ACHN (cell line): ENCODE measurements at regions not wholly inside any gene's neighbourhood (a gene's known extent, or its start where the extent isn't known, plus 50 kb on each side); places are given as distances from the start of the nearest gene placed in this dataset.

Experiments
- DNase-seq: peaks from one replicate; pipeline ENCODE4 v3.0.0-alpha.2; 2015
- in situ Hi-C: cut with HindIII; loops from 2 replicates; pipeline ENCODE4 v1.10.0; 2017; ENCODE audit warnings: low sequenced_read_pairs, low pct_ligation_motif_present, low pct_unique_long_range_greater_than_20kb

DNA sequence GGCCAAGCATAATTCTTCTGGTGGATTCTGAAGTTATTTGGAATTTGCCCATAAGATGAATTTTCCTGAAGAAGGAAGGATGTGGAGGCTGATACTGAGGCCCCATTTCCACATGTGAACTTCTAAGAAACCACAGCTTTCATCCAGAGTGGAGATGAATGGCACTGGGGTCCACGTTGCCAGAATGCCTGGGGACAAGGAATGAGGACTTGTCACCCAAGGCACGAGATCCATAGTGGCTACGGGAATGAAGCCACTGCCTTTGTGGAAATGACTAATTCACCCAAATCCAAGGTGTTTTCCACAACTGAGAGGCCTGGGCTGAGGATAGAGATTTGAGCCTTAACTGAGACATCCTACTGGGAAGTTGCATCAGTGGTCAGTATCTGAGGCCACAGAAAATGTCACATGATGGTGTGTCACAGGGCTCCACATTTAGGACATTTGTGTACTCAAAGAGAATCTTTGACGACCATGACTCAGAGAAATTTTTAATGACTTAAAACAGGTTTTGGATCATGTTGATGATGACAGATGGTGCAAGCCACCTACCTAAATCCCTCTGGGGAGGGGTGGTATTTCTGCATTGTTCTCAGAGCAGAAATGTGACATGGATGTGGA, 286.1 kb downstream of the SOX11 start:
- in situ Hi-C loops, result no loop called here
- no peak for DNase-seq

DNA sequence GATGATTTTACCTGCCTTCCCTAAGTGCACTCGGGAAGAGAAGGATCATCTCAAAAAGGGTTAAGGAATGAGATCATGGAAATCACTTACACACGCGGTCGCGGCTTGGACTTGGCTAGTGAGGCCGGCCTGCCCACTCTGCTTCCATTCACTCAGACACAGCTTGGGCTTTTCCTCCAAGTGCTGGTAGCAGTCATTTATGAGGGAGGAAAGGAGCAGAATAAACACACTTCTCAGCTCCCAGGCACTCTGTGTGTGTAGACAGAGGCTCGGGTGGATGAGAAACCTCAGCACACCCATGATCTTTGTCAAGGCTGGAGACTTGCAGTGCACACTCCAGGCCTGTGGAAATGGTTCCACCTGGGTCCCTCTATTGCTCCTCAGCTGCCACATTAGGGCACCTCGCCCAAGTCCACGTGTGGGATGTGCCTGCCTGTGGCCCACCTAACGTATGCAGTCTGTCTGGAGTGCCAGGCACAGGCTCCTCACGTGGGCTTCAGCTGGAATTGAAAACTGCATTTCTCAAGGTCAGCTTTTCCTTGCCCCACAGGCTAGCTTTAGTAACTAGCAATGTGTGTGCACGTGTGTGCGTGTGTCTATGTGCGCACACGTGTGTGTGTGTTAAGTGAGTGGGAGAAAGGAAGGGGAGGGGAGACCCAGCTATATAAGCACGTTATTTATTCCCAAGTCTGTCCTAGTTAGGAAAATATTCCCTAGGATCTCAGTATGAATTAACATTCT, 288.4 kb downstream of the SOX11 start:
- DNase-seq, result no peak
- in situ Hi-C loops, result no loop called here

DNA sequence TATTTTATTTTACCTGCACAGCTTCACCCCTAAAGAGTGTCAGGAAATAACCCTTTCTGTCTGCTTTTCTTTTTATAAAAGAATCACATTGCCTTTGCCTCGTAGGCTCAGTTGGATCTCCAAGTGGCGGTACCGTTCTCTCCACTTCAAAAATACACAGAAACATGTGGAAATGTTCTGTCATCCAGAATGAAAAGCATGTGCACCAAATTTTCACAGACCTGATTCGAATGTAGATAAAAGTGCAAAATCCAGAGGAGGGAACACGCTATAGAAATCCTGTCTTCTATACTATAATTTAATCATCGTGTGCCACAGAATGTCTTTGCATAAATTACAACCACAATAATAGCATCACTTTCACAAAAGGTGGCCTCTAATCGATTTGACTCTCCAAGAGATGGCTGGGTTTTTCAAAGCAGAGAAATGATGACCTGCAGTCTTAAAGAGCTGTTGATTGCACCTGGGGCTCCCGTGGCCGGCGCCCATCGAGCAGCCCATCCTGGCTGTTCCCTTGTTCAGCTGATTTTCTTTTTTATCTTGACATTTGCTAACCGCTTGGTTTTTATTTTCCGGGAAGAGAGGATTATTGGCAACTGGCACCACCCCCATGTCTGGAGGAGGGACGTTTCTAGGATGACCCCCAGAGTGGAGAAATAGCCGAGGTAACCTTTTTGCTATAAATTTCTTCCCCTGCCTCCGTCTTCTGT, 290.2 kb downstream of the SOX11 start:
- DNase-seq, result no peak
- in situ Hi-C loops, result no loop called here

DNA sequence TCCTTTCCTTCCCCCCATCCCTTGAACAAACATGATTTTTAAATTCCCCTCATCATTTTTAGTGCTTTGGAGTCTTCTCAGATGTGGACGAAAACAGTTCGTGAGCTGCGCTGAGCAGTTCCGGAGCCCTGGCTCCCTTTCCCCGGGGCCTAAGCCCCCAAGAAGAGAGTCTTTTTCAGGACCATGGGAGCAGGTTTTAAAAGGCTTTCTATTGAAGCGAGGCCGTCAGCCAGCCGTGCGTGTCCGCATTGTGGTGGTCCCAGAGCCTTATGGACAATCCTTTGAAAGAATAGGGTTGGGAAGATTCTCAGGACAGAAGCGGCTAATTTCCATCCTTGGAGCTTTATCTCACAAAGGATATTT, 290.7 kb downstream of the SOX11 start:
- DNase-seq, result no peak
- in situ Hi-C loops, result no loop called here

DNA sequence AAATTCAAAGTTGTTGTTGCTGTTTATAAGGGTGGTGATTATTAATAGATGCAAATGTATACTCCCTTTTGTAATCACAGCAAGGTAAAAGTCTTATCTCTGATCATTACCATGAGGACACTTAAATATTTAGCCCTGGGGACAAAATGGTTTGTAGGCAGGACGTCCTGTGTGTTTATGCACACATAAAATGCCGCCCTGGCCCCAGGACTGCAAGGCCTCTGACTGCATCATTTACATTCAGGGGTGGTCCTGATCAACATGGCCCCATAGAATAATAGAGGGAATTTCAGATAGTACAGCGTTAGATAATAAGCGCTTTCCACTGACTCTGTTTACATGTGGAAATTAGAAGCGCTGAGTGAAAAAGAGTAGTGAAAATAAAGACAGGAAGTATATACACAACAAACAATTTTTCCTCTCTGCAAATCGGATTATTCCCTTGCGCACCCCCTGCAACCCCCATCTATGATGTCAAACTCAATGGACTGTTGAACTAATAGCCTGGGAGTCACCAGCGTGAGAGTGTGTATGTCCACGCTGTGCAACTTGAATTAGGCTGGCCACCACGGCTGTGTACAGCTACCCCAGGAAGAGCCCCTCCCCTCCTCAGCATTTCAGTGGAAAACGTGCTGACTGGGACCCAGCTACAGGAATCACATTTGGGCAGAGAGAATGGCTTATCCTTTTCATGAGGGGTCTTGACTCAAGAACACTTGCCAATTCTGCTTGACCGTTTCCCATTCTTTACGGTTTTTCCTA, 291.5 kb downstream of the SOX11 start:
- DNase-seq, result no peak
- in situ Hi-C loops, result no loop called here

DNA sequence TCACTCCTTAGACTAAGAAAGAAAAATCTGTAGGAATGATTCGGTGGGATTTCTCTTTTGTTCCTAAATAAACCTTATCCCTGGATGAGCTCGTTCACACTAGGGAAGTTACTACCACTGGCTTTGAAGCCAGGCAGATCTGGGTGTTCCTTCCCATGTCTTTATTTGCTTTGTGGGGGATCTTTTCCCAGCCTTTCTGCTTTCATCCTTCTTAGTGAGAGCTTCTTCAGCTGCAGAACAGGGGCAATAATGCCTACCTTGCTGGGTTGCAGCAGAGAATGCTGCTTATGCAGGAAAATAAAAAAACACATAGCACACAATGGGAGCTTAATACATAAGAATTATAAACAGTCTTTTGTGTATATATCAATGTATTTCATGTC, 292.1 kb downstream of the SOX11 start:
- in situ Hi-C loops, result no loop called here
- DNase-seq, result no peak

DNA sequence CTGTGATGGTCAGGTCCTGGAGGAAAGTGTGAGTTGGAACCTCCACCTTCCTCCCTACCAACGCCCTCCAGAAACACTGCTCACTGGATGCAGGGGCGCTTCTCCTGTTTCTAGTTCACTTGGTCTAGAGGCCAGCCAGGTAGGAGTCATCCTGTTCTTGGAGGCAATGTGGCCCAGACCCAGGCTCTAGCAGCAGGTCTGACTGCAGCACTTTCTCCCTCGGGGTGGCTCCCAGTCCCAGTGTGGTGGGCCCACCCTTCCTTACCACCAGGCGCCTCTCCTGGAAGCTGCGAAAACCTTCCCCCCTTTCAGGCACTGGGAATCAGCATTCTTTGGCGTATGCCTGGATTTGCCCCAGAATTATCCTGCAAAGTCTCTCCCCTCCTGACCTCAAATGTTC, 292.8 kb downstream of the SOX11 start:
- no peak for DNase-seq
- in situ Hi-C loops, result no loop called here

DNA sequence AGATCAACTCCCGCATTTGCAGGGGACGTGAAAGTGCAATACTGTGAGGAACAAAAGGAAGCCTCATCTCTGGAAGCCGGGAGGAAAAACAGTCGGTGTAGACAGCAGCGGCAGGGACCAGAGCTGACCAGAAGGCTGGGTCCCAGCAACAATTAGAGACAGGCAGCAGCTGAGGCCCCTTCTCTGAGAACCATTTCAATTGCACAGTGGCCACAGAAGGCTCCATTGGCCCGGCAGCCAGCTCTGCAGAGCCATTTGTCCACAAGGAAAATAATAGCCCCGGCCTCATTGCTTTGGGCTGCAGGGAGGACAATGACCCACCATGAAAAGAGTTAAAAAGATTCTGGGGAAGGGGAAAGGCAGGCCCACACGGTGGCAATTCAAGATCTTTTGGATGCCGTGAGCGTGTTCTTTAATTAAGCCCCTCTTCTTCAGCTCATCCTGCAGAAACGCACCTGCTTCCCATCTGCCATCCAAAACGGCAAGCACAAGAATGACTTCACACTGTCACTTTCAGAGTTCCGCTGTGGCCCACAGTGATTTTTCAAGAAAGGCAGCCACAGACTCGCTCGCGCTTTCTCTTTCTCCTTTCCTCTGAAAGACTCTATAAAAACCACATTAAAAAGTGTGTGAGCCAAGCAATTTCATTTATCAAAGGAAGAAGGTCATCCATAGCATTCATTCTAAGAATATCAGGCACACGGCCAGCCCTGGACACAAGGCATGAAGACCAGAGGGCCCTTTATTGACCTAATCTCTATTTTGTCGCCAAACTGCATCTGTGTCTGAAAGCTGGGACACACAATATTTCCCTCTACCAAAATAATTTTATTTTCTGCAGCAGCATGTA, 293.6 kb downstream of the SOX11 start:
- no peak for DNase-seq
- in situ Hi-C loops, result no loop called here

DNA sequence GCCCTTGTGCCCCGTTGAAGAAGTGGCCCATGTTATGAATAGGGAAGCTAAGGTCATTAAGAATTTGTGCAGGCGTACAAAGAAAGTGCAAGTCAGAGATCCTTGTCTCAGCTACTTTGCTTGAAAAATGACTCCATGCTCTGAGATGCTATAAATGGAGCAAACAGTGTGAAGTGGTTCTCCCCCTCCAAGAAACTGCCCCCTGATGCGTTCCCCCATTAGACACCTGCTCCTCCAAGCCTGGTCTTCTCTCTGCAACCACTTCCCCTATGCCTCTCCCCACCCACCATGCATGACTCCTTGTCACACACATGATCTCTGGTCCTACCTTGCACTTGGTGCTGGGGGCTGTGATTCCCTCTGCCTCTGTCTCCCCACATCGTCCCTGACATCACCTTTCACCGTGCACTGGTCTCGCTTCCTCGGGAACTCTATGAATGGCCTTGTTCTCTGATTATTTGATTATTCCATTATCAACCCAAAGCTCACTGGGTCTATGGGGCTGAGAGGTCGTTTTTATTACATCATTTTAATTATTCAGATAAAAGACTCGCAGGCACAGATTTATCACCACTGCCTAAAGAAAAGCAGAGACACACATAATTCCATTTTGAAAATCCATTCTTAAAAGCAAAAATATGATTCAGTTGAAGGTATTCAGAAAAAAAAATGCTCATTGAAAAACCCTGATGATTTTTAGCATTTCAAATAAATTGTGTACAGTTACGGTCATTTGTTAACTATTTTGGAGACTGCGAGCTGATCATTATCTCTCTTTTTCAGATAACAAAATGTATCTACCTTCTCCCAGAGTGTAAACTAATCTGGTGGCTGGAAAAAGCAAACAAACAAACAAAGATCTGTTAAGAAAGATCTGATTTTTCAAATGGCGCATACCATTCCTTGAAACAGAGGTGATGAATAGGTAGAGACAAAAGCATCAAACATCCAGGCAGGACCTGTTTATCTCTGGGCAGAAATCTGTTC, 294.9 kb downstream of the SOX11 start:
- in situ Hi-C loops, result no loop called here

DNA sequence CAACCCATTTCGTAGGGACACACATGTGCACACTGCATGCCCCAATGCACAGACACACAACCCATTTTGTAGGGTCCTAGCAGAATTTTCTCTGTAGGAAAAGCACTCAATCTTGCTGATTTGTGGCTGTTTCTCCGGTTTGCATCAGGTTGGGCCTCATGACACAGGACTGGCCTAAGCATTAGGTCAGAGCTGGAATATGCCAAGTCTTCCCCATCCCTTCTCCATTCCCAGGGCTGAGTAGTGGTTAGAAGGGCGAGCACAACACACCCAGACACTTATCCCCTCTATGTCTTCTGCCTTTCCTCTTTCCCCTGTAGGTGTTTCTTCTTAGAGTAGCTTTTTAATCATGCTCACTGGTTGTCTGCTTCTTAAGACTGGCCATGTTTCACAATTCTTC, 295.9 kb downstream of the SOX11 start:
- DNase-seq, result no peak
- in situ Hi-C loops, result no loop called here

More for the DNA sequence above, 294.9 kb downstream of the SOX11 start:
- DNase-seq, result no peak

DNA sequence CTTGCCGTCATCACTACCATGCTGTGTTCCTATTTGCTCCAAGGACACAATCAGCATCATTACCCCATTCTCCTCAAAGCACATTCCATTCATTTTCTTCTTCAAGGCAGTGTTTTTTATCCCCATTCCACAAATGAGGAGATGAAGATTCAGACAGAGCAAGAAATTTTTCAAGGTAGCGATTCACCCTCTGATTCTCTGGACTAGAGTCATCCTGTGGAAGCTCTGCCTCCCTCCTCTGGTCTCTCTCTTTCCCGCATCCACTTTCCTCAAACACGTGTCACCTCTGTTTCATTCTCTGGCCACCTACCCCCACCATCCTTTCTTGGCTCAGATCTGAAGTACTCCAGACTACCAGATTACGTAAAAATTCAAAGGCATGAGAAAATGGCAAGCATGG, 297.9 kb downstream of the SOX11 start:
- in situ Hi-C loops, result no loop called here
- no peak for DNase-seq

DNA sequence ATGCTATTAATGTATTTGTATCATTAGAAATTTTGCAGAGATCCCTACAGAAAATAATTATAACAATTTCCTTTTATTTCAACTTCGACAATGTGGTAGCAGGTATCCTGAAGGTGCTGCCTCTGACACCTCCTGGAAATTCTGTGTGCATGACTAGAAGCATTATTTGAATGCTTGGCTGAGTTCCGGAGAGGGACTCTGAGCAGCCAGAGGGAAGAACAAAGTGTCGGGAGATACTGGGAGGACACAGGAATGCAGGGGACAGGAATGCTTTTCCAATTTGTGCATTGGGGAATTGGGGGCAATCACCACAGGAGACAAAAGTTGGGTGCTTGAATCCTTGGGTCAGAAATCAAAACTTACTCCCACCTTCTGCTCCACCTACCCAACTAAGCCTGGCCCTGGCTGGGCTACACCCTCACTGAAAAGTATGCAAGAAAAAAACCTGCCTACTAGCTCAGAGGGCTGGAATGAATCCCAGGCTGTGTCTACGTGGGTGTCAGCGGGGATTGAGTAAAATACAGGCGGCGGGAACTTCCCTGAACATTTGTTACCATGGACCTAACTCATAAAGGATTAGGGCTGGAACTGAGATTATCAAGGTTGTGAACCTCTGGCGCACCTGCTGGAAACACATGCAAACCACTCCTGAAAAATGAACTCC, 299.3 kb downstream of the SOX11 start:
- in situ Hi-C loops, result no loop called here
- no peak for DNase-seq

DNA sequence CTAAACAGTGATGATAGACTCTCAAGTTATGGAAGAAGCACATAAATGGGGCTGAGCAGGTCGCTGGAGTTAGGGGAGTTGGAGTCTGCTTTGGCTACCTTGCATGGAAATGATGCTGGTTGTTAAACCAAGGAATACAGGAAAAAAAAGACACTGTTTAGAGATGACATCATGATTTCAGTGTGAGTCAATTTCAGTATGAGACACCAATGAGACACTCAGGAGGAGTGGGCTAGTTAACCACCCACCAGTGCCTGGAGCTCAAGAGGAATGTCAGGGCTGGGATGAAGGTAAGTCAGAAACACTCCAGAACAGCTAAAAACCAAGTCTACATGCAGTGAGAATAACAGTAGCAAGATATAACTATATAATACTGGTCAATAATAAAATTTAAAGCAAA, 303.6 kb downstream of the SOX11 start:
- DNase-seq, result no peak
- in situ Hi-C loops, result no loop called here

DNA sequence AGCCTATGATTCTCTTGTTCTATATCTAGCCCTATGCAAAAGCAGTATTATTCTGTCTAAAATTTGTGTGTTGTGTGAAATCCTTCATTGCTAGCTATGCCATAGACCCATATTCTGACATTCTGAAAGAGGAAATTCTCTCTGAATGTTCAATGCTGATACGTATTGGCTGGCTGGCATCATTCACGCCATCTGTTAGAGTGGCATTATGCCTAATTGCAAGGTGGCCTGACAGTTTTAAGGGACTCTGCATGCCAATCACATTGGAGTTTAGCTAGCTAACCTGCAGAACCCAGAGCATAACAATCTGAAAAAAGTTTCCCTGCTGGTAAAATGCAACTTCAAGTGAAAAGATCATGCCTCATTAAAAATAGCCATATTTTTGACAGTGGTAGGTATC, 316.0 kb downstream of the SOX11 start:
- DNase-seq, result no peak
- in situ Hi-C loops, result no loop called here

DNA sequence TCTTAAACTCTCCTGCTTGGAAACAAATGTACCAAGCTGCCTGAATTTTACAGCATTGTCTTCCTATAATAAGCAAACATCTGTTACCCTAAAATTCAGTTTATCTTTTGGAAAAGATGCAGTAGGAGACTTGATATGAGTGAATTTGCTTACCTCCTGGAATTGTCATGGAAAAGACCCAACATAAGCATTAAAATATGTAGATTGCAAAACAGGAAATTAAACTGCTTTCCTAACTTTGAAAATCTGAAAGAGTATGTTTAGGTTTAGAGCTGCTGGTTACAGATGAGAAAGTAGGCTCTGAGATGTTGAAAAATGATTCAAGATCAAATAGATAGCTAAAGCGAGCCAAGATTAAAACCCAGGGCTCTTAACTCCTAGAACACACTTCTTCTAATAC, 316.5 kb downstream of the SOX11 start:
- no peak for DNase-seq
- in situ Hi-C loops, result no loop called here

DNA sequence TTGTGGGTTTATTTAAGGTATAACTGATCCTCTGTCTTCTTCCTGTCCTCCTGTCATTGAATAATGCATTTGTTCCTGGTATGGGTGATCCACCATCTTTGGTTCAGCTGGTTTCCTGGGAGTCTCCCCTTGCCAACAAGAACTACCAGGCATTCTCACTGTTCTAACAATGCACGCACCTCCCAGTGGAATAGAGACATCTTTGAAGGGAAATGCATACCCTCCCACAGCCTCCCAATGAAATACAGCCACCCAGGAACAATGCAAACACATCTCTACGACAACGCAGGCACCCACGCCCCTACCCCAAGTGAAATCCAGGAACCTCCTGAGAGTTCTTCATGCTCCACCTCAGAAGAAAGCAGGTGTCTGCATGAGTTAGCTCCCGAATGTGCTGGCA, 318.0 kb downstream of the SOX11 start:
- in situ Hi-C loops, result no loop called here
- DNase-seq, result no peak

DNA sequence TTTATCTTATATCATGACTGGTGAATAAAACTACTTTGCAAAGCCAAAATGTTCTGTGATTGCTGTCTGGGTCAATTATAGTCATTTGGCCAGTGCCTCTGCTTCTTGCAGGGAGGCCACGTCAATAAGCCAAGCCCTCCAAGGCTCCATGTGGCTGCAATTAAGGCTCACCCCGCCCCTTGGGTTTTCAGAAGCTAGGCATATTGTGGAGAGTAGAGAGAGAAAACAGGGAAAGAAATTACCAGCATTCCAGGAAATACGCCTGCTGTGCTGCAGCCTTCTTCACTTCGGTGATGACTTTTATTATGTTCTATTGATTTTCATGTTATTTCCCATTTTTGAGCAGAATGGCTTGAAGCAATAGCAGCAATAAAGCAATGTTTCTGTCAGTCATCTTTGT, 319.7 kb downstream of the SOX11 start:
- in situ Hi-C loops, result no loop called here
- DNase-seq, result no peak
